Fibroblast of pulmonary artery (primary cell): ENCODE measurements at regions not wholly inside any gene's neighbourhood (a gene's known extent, or its start where the extent isn't known, plus 50 kb on each side); places are given as distances from the start of the nearest gene placed in this dataset.
A peak's percentile ranks its signal among the peaks of the same experiment; 100 is the strongest.

Experiments used
- DNase-seq: peaks from one replicate; pipeline ENCODE4 v3.0.0-alpha.2; 2010; ENCODE audit warnings: low read depth
- H3K4me3 ChIP-seq: replicated peaks from 2 replicates; pipeline ENCODE4 v1.5.1; 2011; ENCODE audit warnings: low read depth, mild to moderate bottlenecking, control low read depth, low read length, moderate library complexity
- CTCF ChIP-seq: IDR thresholded peaks from 2 replicates; pipeline ENCODE4 v1.5.1; 2011; ENCODE audit warnings: mild to moderate bottlenecking, control low read depth, low read length, inconsistent platforms; ENCODE audit errors: missing control alignments

DNA sequence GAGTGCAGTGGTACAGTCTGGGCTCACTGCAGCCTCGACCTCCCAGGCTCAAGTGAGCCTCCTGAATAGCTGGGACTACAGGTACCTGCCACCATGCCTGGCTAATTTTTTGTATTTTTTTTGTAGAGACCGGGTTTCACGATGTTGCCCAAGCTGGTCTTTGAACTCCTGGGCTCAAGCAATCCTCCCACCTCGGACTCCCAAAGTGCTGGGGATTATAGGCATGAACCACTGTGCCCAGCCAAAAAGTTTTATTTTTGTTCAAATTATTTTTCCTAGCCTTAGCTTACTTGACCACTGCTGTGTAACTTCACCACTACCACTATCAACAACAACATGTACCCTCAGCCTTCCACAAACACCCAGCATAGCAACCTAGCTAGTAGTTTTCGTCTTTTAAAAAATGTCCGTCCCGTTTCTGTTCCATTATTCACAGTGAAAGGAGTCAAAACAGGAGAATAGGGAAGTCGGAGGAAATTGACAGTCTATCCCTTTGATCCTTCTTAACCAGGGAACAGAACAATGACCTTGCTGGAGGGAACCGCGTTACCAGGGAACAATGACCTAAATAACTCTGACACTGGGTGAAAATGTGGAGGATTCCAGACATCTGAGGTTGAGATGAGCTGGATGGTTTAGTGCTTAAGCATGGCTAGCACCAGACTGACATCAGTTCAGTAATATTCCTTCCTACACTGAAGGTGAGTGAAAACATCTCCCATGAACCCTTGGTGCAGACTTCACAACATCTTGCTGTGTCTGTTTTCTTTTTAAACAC lies 69.2 kb upstream of the ARL4C start:
- no peak for DNase-seq
- no peak for TF ChIP-seq CTCF
- no peak overlapping the region for H3K4me3 ChIP-seq

DNA sequence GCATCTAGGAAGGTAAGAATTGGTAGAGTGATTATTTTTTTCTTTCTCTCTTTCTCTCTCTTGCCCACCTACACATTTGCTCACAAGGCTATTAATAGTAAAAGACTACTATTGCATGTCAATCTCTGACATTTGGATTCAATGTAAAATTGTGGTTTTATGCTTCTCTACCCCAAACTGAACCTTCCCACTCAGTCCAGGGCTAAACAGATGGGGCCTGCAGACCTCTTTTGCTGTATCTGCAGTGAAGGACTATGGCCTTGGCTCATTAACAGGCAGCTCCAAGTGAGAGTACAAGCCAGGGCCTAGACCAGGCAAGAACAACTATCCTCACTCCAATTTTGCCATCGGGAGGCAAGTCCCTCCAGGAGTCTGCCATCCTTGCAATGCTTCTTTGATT lies 68.3 kb upstream of the ARL4C start:
- no peak overlapping the region for H3K4me3 ChIP-seq
- TF ChIP-seq CTCF = no peak

DNA sequence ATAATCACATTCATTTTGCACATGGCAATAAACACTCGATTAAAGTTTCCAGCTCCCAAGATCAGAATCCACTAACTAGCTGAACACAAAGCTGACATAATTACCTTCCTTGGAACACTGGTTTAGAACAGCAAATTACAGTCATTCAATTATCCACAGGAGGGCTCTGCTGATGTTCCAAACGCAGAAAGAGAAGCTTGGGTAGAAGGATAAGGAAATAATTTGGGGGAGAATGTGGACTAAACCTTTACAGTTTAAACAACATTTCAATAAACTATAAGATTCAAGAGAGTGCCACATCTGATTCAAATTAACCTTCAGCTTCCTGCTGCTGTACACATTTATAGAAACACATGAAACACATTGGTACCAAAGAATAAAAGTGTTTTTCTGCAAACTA lies 67.8 kb upstream of the ARL4C start:
- H3K4me3 ChIP-seq = no peak overlapping the region
- DNase-seq = peak; percentile 54
- peak; percentile 40 for TF ChIP-seq CTCF

More for the DNA sequence above, 68.3 kb upstream of the ARL4C start:
- DNase-seq = no peak

DNA sequence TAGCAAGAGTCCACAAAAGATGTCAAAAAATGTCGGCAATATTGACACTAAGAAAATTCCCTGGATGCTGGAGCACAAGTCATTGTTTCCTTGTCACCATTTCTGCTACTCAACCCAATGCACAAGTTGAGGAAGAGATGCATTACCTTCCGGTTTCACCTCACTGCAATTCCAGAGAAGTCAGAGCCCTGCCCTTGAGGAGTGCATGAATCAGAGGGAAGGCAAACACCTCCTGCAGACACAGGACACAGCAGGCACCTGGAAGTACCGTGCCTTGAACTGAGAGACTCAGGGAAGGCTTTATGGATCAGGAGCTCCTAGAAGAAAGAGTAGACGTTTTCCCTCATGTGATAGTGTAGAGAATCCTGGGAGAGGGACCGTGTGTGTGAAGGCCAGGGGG lies 62.7 kb upstream of the ARL4C start:
- TF ChIP-seq CTCF = no peak
- no peak for DNase-seq
- H3K4me3 ChIP-seq = no peak overlapping the region

- peak; percentile 25 for DNase-seq
- H3K4me3 ChIP-seq = no peak overlapping the region
- TF ChIP-seq CTCF = no peak
These were observed 61.8 kb upstream of the ARL4C start for GRCh38 chr2:234558642-234559041.

- DNase-seq = peak; percentile 13
- no peak for TF ChIP-seq CTCF
These were observed 60.1 kb upstream of the ARL4C start for GRCh38 chr2:234556848-234557573.

More at GRCh38 chr2:234556848-234557573, 60.1 kb upstream of the ARL4C start:
- H3K4me3 ChIP-seq = no peak overlapping the region
